OCI-LY3 (cell line): ENCODE measurements at regions not wholly inside any gene's neighbourhood (a gene's known extent, or its start where the extent isn't known, plus 50 kb on each side); places are given as distances from the start of the nearest gene placed in this dataset.

Experiments used
- H2AFZ ChIP-seq: fragments of 200-600, 300-600 bp; shearing (Covaris generic); 2 replicates; pipeline ENCODE4 v1.6.0; 2014; ENCODE audit warnings: antibody characterized with exemption, low read depth, low read length
- H3K27ac ChIP-seq: fragments of 200-600, 300-600 bp; sonication (generic); 2 replicates; pipeline ENCODE4 v1.5.1; 2014; ENCODE audit warnings: mild to moderate bottlenecking, low read length, moderate library complexity, mixed read lengths
- H3K27me3 ChIP-seq: fragments of 200-600, 300-600 bp; sonication (generic); 2 replicates; pipeline ENCODE4 v1.6.1; 2014; ENCODE audit warnings: low read depth, low read length, mixed read lengths
- H3K36me3 ChIP-seq: fragments of 200-600, 300-600 bp; sonication (generic); replicated peaks from 2 replicates; pipeline ENCODE3; 2014; ENCODE audit warnings: low read depth, low read length, mixed read lengths
- H3K4me1 ChIP-seq: fragments of 300-600, 200-600 bp; sonication (generic); 2 replicates; pipeline ENCODE4 v1.6.1; 2014; ENCODE audit warnings: low read length, mixed read lengths
- H3K4me2 ChIP-seq: fragments of 200-600, 300-600 bp; sonication (generic); 2 replicates; pipeline ENCODE4 v1.6.1; 2014; ENCODE audit warnings: low read length, mixed read lengths
- H3K4me3 ChIP-seq: fragments of 300-600, 200-600 bp; sonication (generic); 2 replicates; pipeline ENCODE4 v1.5.1; 2014; ENCODE audit warnings: antibody characterized with exemption, mild to moderate bottlenecking, low read length, moderate library complexity
- H3K79me2 ChIP-seq: fragments of 300-600, 200-600 bp; shearing (Covaris generic); 2 replicates; pipeline ENCODE4 v1.6.1; 2014; ENCODE audit warnings: mild to moderate bottlenecking, low read length, mixed read lengths
- H3K9ac ChIP-seq: fragments of 300-600, 200-600 bp; shearing (Covaris generic); 2 replicates; pipeline ENCODE4 v1.6.0; 2014; ENCODE audit warnings: mild to moderate bottlenecking, low read length, moderate library complexity
- H3K9me3 ChIP-seq: fragments of 200-600, 300-600 bp; shearing (Covaris generic); 2 replicates; pipeline ENCODE4 v1.6.1; 2014; ENCODE audit warnings: low read length, mixed read lengths; ENCODE audit not compliant: insufficient read depth
- H4K20me1 ChIP-seq: fragments of 200-600, 300-600 bp; sonication (generic); 2 replicates; pipeline ENCODE4 v1.6.1; 2016; ENCODE audit warnings: low read length, mixed read lengths; ENCODE audit not compliant: insufficient read depth
- CTCF ChIP-seq: fragments of 200-600, 300-600 bp; sonication (generic); IDR thresholded peaks from 2 replicates; pipeline ENCODE4 v1.5.1; 2014; ENCODE audit warnings: antibody characterized with exemption, low read length, low read depth
- EZH2phosphoT487 ChIP-seq: fragments of 200-600 bp; shearing (Covaris generic); IDR thresholded peaks from 2 replicates; pipeline ENCODE4 v1.6.1; 2018; ENCODE audit warnings: antibody characterized with exemption, mixed run types, low read depth

GRCh38 chr7:109956916-109957315 lies 1134.0 kb upstream of the LRRN3 start:
- TF ChIP-seq CTCF: no peak
- no peak for TF ChIP-seq EZH2phosphoT487
- Histone ChIP-seq H3K9me3 (no peaks in the 10 kb centered on the region), H3K27me3 (no peaks in the 10 kb centered on the region), H3K79me2 (no peaks in the 10 kb centered on the region), H3K9ac (no peak overlapping the region), H3K4me2 (no peak overlapping the region), H4K20me1 (no peaks in the 10 kb centered on the region), H3K36me3 (no peaks in the 10 kb centered on the region), H3K4me3 (no peak overlapping the region), H3K27ac (no peak overlapping the region), H2AFZ (no peak overlapping the region), H3K4me1 (no peaks in the 10 kb centered on the region)

GRCh38 chr7:109963741-109964140 lies 1127.2 kb upstream of the LRRN3 start:
- Histone ChIP-seq H4K20me1 (no peaks in the 10 kb centered on the region), H3K27me3 (no peaks in the 10 kb centered on the region), H3K4me1 (no peaks in the 10 kb centered on the region), H3K36me3 (no peaks in the 10 kb centered on the region), H3K79me2 (no peaks in the 10 kb centered on the region), H3K27ac (no peak overlapping the region), H3K4me3 (no peak overlapping the region), H3K4me2 (no peak overlapping the region), H2AFZ (no peak overlapping the region), H3K9me3 (no peaks in the 10 kb centered on the region), H3K9ac (no peak overlapping the region)
- no peak for TF ChIP-seq CTCF
- no peak for TF ChIP-seq EZH2phosphoT487

GRCh38 chr7:109964780-109965179 lies 1126.1 kb upstream of the LRRN3 start:
- Histone ChIP-seq H3K4me2 (no peak overlapping the region), H3K27me3 (no peaks in the 10 kb centered on the region), H2AFZ (no peak overlapping the region), H3K36me3 (no peaks in the 10 kb centered on the region), H3K4me1 (no peaks in the 10 kb centered on the region), H3K79me2 (no peaks in the 10 kb centered on the region), H3K4me3 (no peak overlapping the region), H3K9me3 (no peaks in the 10 kb centered on the region), H4K20me1 (no peaks in the 10 kb centered on the region), H3K9ac (no peak overlapping the region), H3K27ac (no peak overlapping the region)
- TF ChIP-seq EZH2phosphoT487 (no peak), CTCF (no peak)

GRCh38 chr7:109967406-109967805 lies 1123.5 kb upstream of the LRRN3 start:
- H2AFZ ChIP-seq: no peak overlapping the region
- H3K4me1 ChIP-seq: no peaks in the 10 kb centered on the region
- H4K20me1 ChIP-seq: no peaks in the 10 kb centered on the region
- H3K4me2 ChIP-seq: no peak overlapping the region
- H3K9ac ChIP-seq: no peak overlapping the region
- H3K27me3 ChIP-seq: no peaks in the 10 kb centered on the region
- H3K79me2 ChIP-seq: no peaks in the 10 kb centered on the region
- no peaks in the 10 kb centered on the region for H3K36me3 ChIP-seq
- H3K27ac ChIP-seq: no peak overlapping the region
- H3K9me3 ChIP-seq: no peaks in the 10 kb centered on the region
- H3K4me3 ChIP-seq: no peak overlapping the region
- no peak for TF ChIP-seq EZH2phosphoT487
- no peak for TF ChIP-seq CTCF
